HepG2 (cell line): ENCODE measurements at regions not wholly inside any gene's neighbourhood (a gene's known extent, or its start where the extent isn't known, plus 50 kb on each side); places are given as distances from the start of the nearest gene placed in this dataset.

Source experiments
- ATAC-seq: fragments of 200-7000 bp; cut with Tn5 transposase; 3 replicates; pipeline ENCODE4 v1.9.1; 2020; ENCODE audit warnings: mild to moderate bottlenecking, moderate library complexity
- BruUV-seq: library from RNA; stranded (reverse); fragments of 400-500 nt; replicated peaks from 2 replicates; lab custom pipeline; 2021; lab: Mats Ljungman, UMichigan
- CTCF ChIA-PET: fragments of 300-600 bp; formaldehyde crosslinking; extraction: SDS; loops from one replicate; lab custom pipeline; 2021; ENCODE audit warnings: low total read pairs, inconsistent platforms, low intra/inter-chr PET ratio; lab: Yijun Ruan, JAX
- POLR2A ChIA-PET: fragments of 350-600 bp; sonication (Branson Sonifier 250); formaldehyde crosslinking; loops from one replicate; lab custom pipeline; 2020; ENCODE audit warnings: antibody characterized with exemption, inconsistent platforms; lab: Yijun Ruan, JAX
- DNase-seq: peaks from one replicate; pipeline ENCODE4 v3.0.0-alpha.2; 2015; ENCODE audit warnings: low spot score
- FAIRE-seq: peaks from 3 replicates; lab custom pipeline; 2011; peaks lifted over from hg19 to GRCh38; lab: Jason Lieb, UNC
- H2AFZ ChIP-seq: one replicate; pipeline ENCODE4 v1.6.1; 2011; ENCODE audit warnings: low read length, inconsistent platforms
- H3K27ac ChIP-seq: fragments of 300-600 bp; 3 replicates; pipeline ENCODE4 v1.8.0; 2011; ENCODE audit warnings: mixed run types, mild to moderate bottlenecking, mixed read lengths, low read length, inconsistent platforms; ENCODE audit not compliant: insufficient read depth; ENCODE audit errors: extremely low read length
- H3K27me3 ChIP-seq, 2 experiments: fragments of 200-600 bp in 1 of 2; 2 replicates in 1 of 2; 3 replicates in 1 of 2; pipeline versions ENCODE4 v1.6.0 to v1.8.0; 2011; ENCODE audit warnings: low read length in 2 of 2, mild to moderate bottlenecking in 2 of 2, moderate library complexity in 2 of 2, inconsistent platforms in 1 of 2; ENCODE audit not compliant: insufficient read depth in 2 of 2, control insufficient read depth in 1 of 2
- H3K36me3 ChIP-seq, 2 experiments: fragments of 200-600 bp in 1 of 2; replicated peaks in 1 of 2; 2 replicates in 1 of 2; 3 replicates in 1 of 2; pipeline versions ENCODE4 v1.5.1 to v1.8.0; 2011; ENCODE audit warnings: low read length in 2 of 2, inconsistent platforms in 1 of 2; ENCODE audit not compliant: insufficient read depth in 2 of 2, control insufficient read depth in 1 of 2
- H3K4me1 ChIP-seq: 2 replicates; pipeline ENCODE4 v1.5.1; 2012; ENCODE audit warnings: low read length, inconsistent platforms; ENCODE audit not compliant: insufficient read depth
- H3K4me2 ChIP-seq: 2 replicates; pipeline ENCODE4 v1.6.0; 2011; ENCODE audit warnings: low read depth, low read length, inconsistent platforms
- H3K4me3 ChIP-seq, 3 experiments: fragments of 200-600 bp in 1 of 3; sonication (generic), shearing (Covaris generic) in 1 of 3; replicated peaks in 1 of 3; 2 replicates each; pipeline ENCODE4 v1.5.1; 2011 to 2016; ENCODE audit warnings: low read length in 3 of 3, inconsistent platforms in 2 of 3, low read depth in 2 of 3, mild to moderate bottlenecking in 2 of 3, control low read depth in 1 of 3, mixed read lengths in 1 of 3; ENCODE audit not compliant: insufficient read depth in 1 of 3
- H3K79me2 ChIP-seq: one replicate; pipeline ENCODE4 v1.6.1; 2011; ENCODE audit warnings: low read length, inconsistent platforms; ENCODE audit not compliant: insufficient read depth
- H3K9ac ChIP-seq: 2 replicates; pipeline ENCODE4 v1.6.0; 2011; ENCODE audit warnings: mild to moderate bottlenecking, low read depth, low read length, inconsistent platforms; ENCODE audit not compliant: insufficient read depth
- H3K9me3 ChIP-seq: 2 replicates; pipeline ENCODE4 v1.5.1; 2012; ENCODE audit warnings: mild to moderate bottlenecking, low read length
- H4K20me1 ChIP-seq: 2 replicates; pipeline ENCODE4 v1.6.0; 2011; ENCODE audit warnings: inconsistent platforms, mild to moderate bottlenecking, low read length, moderate library complexity; ENCODE audit not compliant: insufficient read depth
- ELF3 ChIP-seq: IDR thresholded peaks from 2 replicates; pipeline ENCODE4 v1.6.1; 2016; ENCODE audit warnings: missing genetic modification reagents, missing compliant biosample characterization
- NFIC ChIP-seq: IDR thresholded peaks from 2 replicates; pipeline ENCODE4 v1.6.1; 2012; ENCODE audit warnings: mild to moderate bottlenecking, low read length, inconsistent platforms
- XRCC5 ChIP-seq: fragments of 200-400 bp; formaldehyde crosslinking; optimal IDR thresholded peaks from 2 replicates; pipeline ENCODE3; 2017; ENCODE audit warnings: mild to moderate bottlenecking, low read length
- ZNF234 ChIP-seq: sonication (generic); formaldehyde crosslinking; conservative IDR thresholded peaks from 2 replicates; pipeline ENCODE4 v1.5.1; 2020; ENCODE audit warnings: mild to moderate bottlenecking, missing genetic modification reagents
- ZNF275 ChIP-seq: sonication (generic); formaldehyde crosslinking; IDR thresholded peaks from 2 replicates; pipeline ENCODE4 v1.8.0; 2022; ENCODE audit warnings: missing genetic modification reagents, mild to moderate bottlenecking, inconsistent platforms, borderline replicate concordance
- ZNF280B ChIP-seq: sonication (generic); formaldehyde crosslinking; IDR thresholded peaks from 2 replicates; pipeline ENCODE4 v1.5.0; 2020; ENCODE audit warnings: missing genetic modification reagents, mild to moderate bottlenecking, borderline replicate concordance
- ZNF75D ChIP-seq: sonication (generic); formaldehyde crosslinking; IDR thresholded peaks from 2 replicates; pipeline ENCODE4 v1.8.1; 2023; ENCODE audit warnings: missing genetic modification reagents, mild to moderate bottlenecking, borderline replicate concordance
- ZZZ3 ChIP-seq: sonication (generic); formaldehyde crosslinking; IDR thresholded peaks from 2 replicates; pipeline ENCODE4 v1.4.0; 2020; ENCODE audit warnings: missing genetic modification reagents, mild to moderate bottlenecking, borderline replicate concordance
- WGBS: methylation state at CpG from one replicate; pipeline ENCODE4 v1.1.6; 2017; ENCODE audit warnings: low lambda C conversion rate; 5-methylcytosine and 5-hydroxymethylcytosine counted together
- in situ Hi-C: cut with HindIII; loops from 2 replicates; pipeline ENCODE4 v1.10.0; 2017; ENCODE audit warnings: low pct_unique_long_range_greater_than_20kb; ENCODE audit not compliant: extremely low pct_ligation_motif_present
- intact Hi-C: fragments of 100-400 bp; cut with micrococcal nuclease; formaldehyde crosslinking; loops from one replicate; pipeline ENCODE4 v1.10.0; 2022; ENCODE audit not compliant: unreplicated experiment
- TF ChIP-seq, protein P1 (sequence below): sonication (generic); formaldehyde crosslinking; IDR thresholded peaks from 2 replicates; pipeline ENCODE4 v1.9.0; 2021; ENCODE audit warnings: mild to moderate bottlenecking, missing genetic modification reagents
- TF ChIP-seq, protein P2 (sequence below): sonication (generic); formaldehyde crosslinking; IDR thresholded peaks from 2 replicates; pipeline ENCODE4 v1.5.1; 2020; ENCODE audit warnings: mild to moderate bottlenecking, missing genetic modification reagents, moderate library complexity

DNA sequence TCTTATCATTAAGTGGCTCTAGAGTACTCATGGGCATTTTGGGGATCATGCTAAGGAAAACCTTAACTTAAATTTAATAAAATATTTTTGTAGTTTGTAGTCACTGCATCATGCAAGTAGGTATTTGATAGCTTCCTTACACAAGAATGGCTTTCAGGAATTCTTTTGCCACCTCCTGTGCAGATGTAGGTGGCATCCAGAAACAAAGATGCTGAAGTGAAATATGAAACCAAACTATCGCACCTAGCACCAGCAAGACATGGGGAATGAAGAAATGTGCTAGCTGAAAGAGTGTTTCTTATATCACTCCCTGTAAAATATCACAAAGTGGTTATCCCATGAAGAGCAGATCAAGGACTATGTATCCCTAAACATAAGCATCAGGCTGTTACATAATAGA lies 924.5 kb upstream of the PRR20A start:
- TF ChIP-seq ZNF234 (CRISPR knock-in tag), result no peak
- no peak for TF ChIP-seq ZNF280B (CRISPR knock-in tag)
- TF ChIP-seq ZNF75D (CRISPR knock-in tag), result no peak
- TF ChIP-seq, protein P1, sequence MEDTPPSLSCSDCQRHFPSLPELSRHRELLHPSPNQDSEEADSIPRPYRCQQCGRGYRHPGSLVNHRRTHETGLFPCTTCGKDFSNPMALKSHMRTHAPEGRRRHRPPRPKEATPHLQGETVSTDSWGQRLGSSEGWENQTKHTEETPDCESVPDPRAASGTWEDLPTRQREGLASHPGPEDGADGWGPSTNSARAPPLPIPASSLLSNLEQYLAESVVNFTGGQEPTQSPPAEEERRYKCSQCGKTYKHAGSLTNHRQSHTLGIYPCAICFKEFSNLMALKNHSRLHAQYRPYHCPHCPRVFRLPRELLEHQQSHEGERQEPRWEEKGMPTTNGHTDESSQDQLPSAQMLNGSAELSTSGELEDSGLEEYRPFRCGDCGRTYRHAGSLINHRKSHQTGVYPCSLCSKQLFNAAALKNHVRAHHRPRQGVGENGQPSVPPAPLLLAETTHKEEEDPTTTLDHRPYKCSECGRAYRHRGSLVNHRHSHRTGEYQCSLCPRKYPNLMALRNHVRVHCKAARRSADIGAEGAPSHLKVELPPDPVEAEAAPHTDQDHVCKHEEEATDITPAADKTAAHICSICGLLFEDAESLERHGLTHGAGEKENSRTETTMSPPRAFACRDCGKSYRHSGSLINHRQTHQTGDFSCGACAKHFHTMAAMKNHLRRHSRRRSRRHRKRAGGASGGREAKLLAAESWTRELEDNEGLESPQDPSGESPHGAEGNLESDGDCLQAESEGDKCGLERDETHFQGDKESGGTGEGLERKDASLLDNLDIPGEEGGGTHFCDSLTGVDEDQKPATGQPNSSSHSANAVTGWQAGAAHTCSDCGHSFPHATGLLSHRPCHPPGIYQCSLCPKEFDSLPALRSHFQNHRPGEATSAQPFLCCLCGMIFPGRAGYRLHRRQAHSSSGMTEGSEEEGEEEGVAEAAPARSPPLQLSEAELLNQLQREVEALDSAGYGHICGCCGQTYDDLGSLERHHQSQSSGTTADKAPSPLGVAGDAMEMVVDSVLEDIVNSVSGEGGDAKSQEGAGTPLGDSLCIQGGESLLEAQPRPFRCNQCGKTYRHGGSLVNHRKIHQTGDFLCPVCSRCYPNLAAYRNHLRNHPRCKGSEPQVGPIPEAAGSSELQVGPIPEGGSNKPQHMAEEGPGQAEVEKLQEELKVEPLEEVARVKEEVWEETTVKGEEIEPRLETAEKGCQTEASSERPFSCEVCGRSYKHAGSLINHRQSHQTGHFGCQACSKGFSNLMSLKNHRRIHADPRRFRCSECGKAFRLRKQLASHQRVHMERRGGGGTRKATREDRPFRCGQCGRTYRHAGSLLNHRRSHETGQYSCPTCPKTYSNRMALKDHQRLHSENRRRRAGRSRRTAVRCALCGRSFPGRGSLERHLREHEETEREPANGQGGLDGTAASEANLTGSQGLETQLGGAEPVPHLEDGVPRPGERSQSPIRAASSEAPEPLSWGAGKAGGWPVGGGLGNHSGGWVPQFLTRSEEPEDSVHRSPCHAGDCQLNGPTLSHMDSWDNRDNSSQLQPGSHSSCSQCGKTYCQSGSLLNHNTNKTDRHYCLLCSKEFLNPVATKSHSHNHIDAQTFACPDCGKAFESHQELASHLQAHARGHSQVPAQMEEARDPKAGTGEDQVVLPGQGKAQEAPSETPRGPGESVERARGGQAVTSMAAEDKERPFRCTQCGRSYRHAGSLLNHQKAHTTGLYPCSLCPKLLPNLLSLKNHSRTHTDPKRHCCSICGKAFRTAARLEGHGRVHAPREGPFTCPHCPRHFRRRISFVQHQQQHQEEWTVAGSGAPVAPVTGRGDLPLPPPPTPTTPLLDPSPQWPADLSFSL (CRISPR knock-in tag), result no peak
- no peak for TF ChIP-seq NFIC
- TF ChIP-seq ZZZ3 (CRISPR knock-in tag), result no peak
- no peak for TF ChIP-seq XRCC5
- TF ChIP-seq, protein P2, sequence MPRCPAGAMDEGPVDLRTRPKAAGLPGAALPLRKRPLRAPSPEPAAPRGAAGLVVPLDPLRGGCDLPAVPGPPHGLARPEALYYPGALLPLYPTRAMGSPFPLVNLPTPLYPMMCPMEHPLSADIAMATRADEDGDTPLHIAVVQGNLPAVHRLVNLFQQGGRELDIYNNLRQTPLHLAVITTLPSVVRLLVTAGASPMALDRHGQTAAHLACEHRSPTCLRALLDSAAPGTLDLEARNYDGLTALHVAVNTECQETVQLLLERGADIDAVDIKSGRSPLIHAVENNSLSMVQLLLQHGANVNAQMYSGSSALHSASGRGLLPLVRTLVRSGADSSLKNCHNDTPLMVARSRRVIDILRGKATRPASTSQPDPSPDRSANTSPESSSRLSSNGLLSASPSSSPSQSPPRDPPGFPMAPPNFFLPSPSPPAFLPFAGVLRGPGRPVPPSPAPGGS (CRISPR knock-in tag), result no peak
- TF ChIP-seq ELF3 (CRISPR knock-in tag), result no peak
- TF ChIP-seq ZNF275 (CRISPR knock-in tag), result no peak
- H3K9ac ChIP-seq, result no peak overlapping the region
- in situ Hi-C loops, result no loop called here
- peaks cover 70% of the 10 kb centered on the region for H3K9me3 ChIP-seq
- no TSS peak for BruUV-seq
- no peak for DNase-seq
- H3K36me3 ChIP-seq, result no peaks in the 10 kb centered on the region
- H3K4me2 ChIP-seq, result no peak overlapping the region
- no peak for FAIRE-seq
- POLR2A ChIA-PET, result no interaction called here
- no peak for ATAC-seq
- WGBS, result 0% methylated on average over 1 of the region's 1 CpG
- no peaks in the 10 kb centered on the region for H3K79me2 ChIP-seq
- H2AFZ ChIP-seq, result no peak overlapping the region
- no peak overlapping the region for H3K27ac ChIP-seq
- CTCF ChIA-PET, result no interaction called here
- H3K4me3 ChIP-seq, result no peak overlapping the region
- intact Hi-C loops, result no loop called here
- H3K4me1 ChIP-seq, result no peaks in the 10 kb centered on the region
- no peaks in the 10 kb centered on the region for H3K27me3 ChIP-seq
- no peaks in the 10 kb centered on the region for H4K20me1 ChIP-seq
